H1 (cell line): ENCODE measurements at regions not wholly inside any gene's neighbourhood (a gene's known extent, or its start where the extent isn't known, plus 50 kb on each side); places are given as distances from the start of the nearest gene placed in this dataset.

Source experiments
- CTCF ChIA-PET: fragments of 300-600 bp; sonication (Branson Sonifier 250); formaldehyde crosslinking; loops from one replicate; lab custom pipeline; 2021; ENCODE audit not compliant: partially characterized antibody; lab: Charles Lee
- POLR2A ChIA-PET: fragments of 300-600 bp; sonication (Branson Sonifier 250); formaldehyde crosslinking; loops from one replicate; lab custom pipeline; 2021; ENCODE audit warnings: inconsistent platforms; ENCODE audit not compliant: partially characterized antibody; lab: Charles Lee
- DNase-seq, 2 experiments: peaks; one replicate each; pipeline versions ENCODE4 v3.0.0 to v3.0.0-alpha.2; 2010 to 2022; ENCODE audit warnings: low spot score in 2 of 2, low read depth in 1 of 2, mixed read lengths in 1 of 2
- FAIRE-seq: peaks from 2 replicates; lab custom pipeline; 2011; peaks lifted over from hg19 to GRCh38; lab: Jason Lieb, UNC
- H2AFZ ChIP-seq: 2 replicates; pipeline ENCODE4 v1.8.1; 2012; ENCODE audit warnings: low read length, inconsistent platforms
- H2AK5ac ChIP-seq: 2 replicates; pipeline ENCODE4 v1.6.1; 2013; ENCODE audit warnings: low read depth, low read length
- H2BK120ac ChIP-seq: replicated peaks from 2 replicates; pipeline ENCODE3; 2013; ENCODE audit warnings: low read depth, low read length, inconsistent platforms
- H2BK12ac ChIP-seq: 2 replicates; pipeline ENCODE4 v1.6.1; 2013; ENCODE audit warnings: low read depth, low read length
- H2BK15ac ChIP-seq: 2 replicates; pipeline ENCODE4 v1.6.1; 2013; ENCODE audit warnings: low read length
- H2BK20ac ChIP-seq: 2 replicates; pipeline ENCODE4 v1.6.1; 2013; ENCODE audit warnings: low read length
- H2BK5ac ChIP-seq: 2 replicates; pipeline ENCODE4 v1.6.1; 2013; ENCODE audit warnings: low read depth, low read length
- H3K14ac ChIP-seq: 2 replicates; pipeline ENCODE4 v1.6.1; 2013; ENCODE audit warnings: inconsistent platforms; ENCODE audit not compliant: insufficient read length
- H3K18ac ChIP-seq: 2 replicates; pipeline ENCODE4 v1.6.1; 2013; ENCODE audit warnings: low read length; ENCODE audit errors: extremely low read depth
- H3K23ac ChIP-seq: 2 replicates; pipeline ENCODE4 v1.6.1; 2013; ENCODE audit warnings: inconsistent platforms; ENCODE audit not compliant: insufficient read length
- H3K23me2 ChIP-seq: 2 replicates; pipeline ENCODE4 v1.6.1; 2013; ENCODE audit warnings: low read depth, low read length
- H3K27ac ChIP-seq: 2 replicates; pipeline ENCODE4 v1.6.1; 2011; ENCODE audit warnings: low read depth, low read length, inconsistent platforms
- H3K27me3 ChIP-seq, 4 experiments: replicated peaks in 1 of 4; 1 replicate in 1 of 4; 2 replicates in 3 of 4; pipeline versions ENCODE4 v1.6.1 to v1.8.1; 2011 to 2013; ENCODE audit warnings: low read length in 3 of 4, mild to moderate bottlenecking in 3 of 4, inconsistent platforms in 2 of 4, mixed read lengths in 2 of 4, moderate library complexity in 1 of 4; ENCODE audit not compliant: control insufficient read depth in 3 of 4, insufficient read depth in 3 of 4; ENCODE audit errors: extremely low read depth in 1 of 4
- H3K36me3 ChIP-seq, 4 experiments: 2 replicates each; pipeline versions ENCODE4 v1.6.1 to v1.8.1; 2011 to 2013; ENCODE audit warnings: mild to moderate bottlenecking in 4 of 4, low read length in 3 of 4, moderate library complexity in 2 of 4, control low read depth in 1 of 4, inconsistent platforms in 1 of 4; ENCODE audit not compliant: insufficient read depth in 4 of 4, control insufficient read depth in 2 of 4
- H3K4ac ChIP-seq: replicated peaks from 2 replicates; pipeline ENCODE3; 2013; ENCODE audit warnings: low read length, low read depth, mixed read lengths, inconsistent platforms; ENCODE audit not compliant: insufficient read length
- H3K4me1 ChIP-seq, 4 experiments: replicated peaks in 1 of 4; 1 replicate in 1 of 4; 2 replicates in 3 of 4; pipeline versions ENCODE4 v1.6.1 to v1.8.1; 2011 to 2013; ENCODE audit warnings: low read length in 3 of 4, inconsistent platforms in 2 of 4, mixed read lengths in 1 of 4; ENCODE audit not compliant: insufficient read depth in 4 of 4, control insufficient read depth in 3 of 4
- H3K4me2 ChIP-seq, 2 experiments: 2 replicates each; pipeline versions ENCODE4 v1.6.1 to v1.8.1; 2011 to 2013; ENCODE audit warnings: low read depth in 2 of 2, low read length in 2 of 2, control low read depth in 1 of 2, inconsistent platforms in 1 of 2, mild to moderate bottlenecking in 1 of 2; ENCODE audit not compliant: insufficient read depth in 1 of 2
- H3K4me3 ChIP-seq, 4 experiments: fragments of 200-600, 300-600 bp in 1 of 4; sonication (generic), shearing (Covaris generic), sonication (Bioruptor Twin) in 1 of 4; 2 replicates each; pipeline versions ENCODE4 v1.5.1 to v1.8.1; 2011 to 2016; ENCODE audit warnings: low read length in 4 of 4, low read depth in 3 of 4, control low read depth in 2 of 4, inconsistent platforms in 2 of 4, mild to moderate bottlenecking in 2 of 4, mixed read lengths in 1 of 4, moderate library complexity in 1 of 4; ENCODE audit not compliant: insufficient read depth in 2 of 4; ENCODE audit errors: extremely low read depth in 1 of 4
- H3K56ac ChIP-seq: replicated peaks from 2 replicates; pipeline ENCODE3; 2013; ENCODE audit warnings: low read depth, mild to moderate bottlenecking, mixed read lengths, low read length, inconsistent platforms; ENCODE audit not compliant: insufficient read length
- H3K79me1 ChIP-seq: 2 replicates; pipeline ENCODE4 v1.6.1; 2013; ENCODE audit warnings: low read depth, low read length, control low read depth
- H3K79me2 ChIP-seq, 2 experiments: 2 replicates each; pipeline versions ENCODE4 v1.6.1 to v1.8.1; 2012 to 2013; ENCODE audit warnings: low read length in 2 of 2, mild to moderate bottlenecking in 2 of 2, inconsistent platforms in 1 of 2; ENCODE audit not compliant: insufficient read depth in 2 of 2, control insufficient read depth in 1 of 2
- H3K9ac ChIP-seq, 4 experiments: replicated peaks in 1 of 4; 1 replicate in 1 of 4; 2 replicates in 3 of 4; pipeline versions ENCODE4 v1.6.1 to v1.8.1; 2011 to 2013; ENCODE audit warnings: low read depth in 3 of 4, low read length in 3 of 4, control low read depth in 2 of 4, mild to moderate bottlenecking in 2 of 4, moderate library complexity in 2 of 4, inconsistent platforms in 1 of 4; ENCODE audit errors: extremely low read depth in 1 of 4
- H3K9me3 ChIP-seq, 2 experiments: 2 replicates each; pipeline versions ENCODE4 v1.6.1 to v1.8.1; 2012 to 2013; ENCODE audit warnings: mild to moderate bottlenecking in 2 of 2, moderate library complexity in 2 of 2, control low read depth in 1 of 2, inconsistent platforms in 1 of 2, low read depth in 1 of 2, low read length in 1 of 2, mixed read lengths in 1 of 2; ENCODE audit not compliant: insufficient read depth in 2 of 2
- H4K20me1 ChIP-seq, 2 experiments: replicated peaks in 1 of 2; 2 replicates each; pipeline versions ENCODE3 to v1.8.1; 2011 to 2013; ENCODE audit warnings: inconsistent platforms in 2 of 2, low read length in 2 of 2, mild to moderate bottlenecking in 1 of 2; ENCODE audit not compliant: insufficient read depth in 2 of 2, control insufficient read depth in 1 of 2
- H4K5ac ChIP-seq: 2 replicates; pipeline ENCODE4 v1.6.1; 2013; ENCODE audit warnings: low read length, low read depth, mixed read lengths, inconsistent platforms; ENCODE audit not compliant: insufficient read length
- H4K8ac ChIP-seq: 2 replicates; pipeline ENCODE4 v1.8.0; 2013; ENCODE audit warnings: mild to moderate bottlenecking, moderate library complexity, low read length, inconsistent platforms; ENCODE audit not compliant: insufficient read depth; ENCODE audit errors: extremely low read depth
- H4K91ac ChIP-seq: replicated peaks from 2 replicates; pipeline ENCODE3; 2013; ENCODE audit warnings: low read length, mixed read lengths, inconsistent platforms; ENCODE audit not compliant: insufficient read length
- BRCA1 ChIP-seq: IDR thresholded peaks from 2 replicates; pipeline ENCODE4 v1.6.1; 2012; ENCODE audit warnings: low read depth, low read length, improper control_type of control experiment
- CEBPB ChIP-seq: IDR thresholded peaks from 2 replicates; pipeline ENCODE4 v1.6.1; 2012; ENCODE audit warnings: low read depth, low read length
- MAFK ChIP-seq: IDR thresholded peaks from 2 replicates; pipeline ENCODE4 v1.6.1; 2012; ENCODE audit warnings: low read depth, mild to moderate bottlenecking, improper control_type of control experiment, low read length
- RXRA ChIP-seq: IDR thresholded peaks from 2 replicates; pipeline ENCODE4 v1.6.1; 2011; ENCODE audit warnings: low read depth, mild to moderate bottlenecking, low read length, moderate library complexity; ENCODE audit not compliant: insufficient read depth
- SIN3A ChIP-seq, 2 experiments: IDR thresholded peaks in 1 of 2; conservative IDR thresholded peaks in 1 of 2; 2 replicates each; pipeline ENCODE4 v1.6.1; 2011 to 2012; ENCODE audit warnings: low read length in 2 of 2, improper control_type of control experiment in 1 of 2, low read depth in 1 of 2, mild to moderate bottlenecking in 1 of 2
- SP4 ChIP-seq: IDR thresholded peaks from 2 replicates; pipeline ENCODE4 v1.6.1; 2012; ENCODE audit warnings: low read length, inconsistent platforms
- WGBS, 2 experiments: shearing (Covaris generic) in 1 of 2; methylation state at CpG; one replicate each; pipeline versions ENCODE4 v1.1.6 to v1.1.7; 2013 to 2015; ENCODE audit warnings: low lambda C conversion rate in 2 of 2, mixed read lengths in 2 of 2, inconsistent platforms in 1 of 2, low coverage in 1 of 2, missing lambda C conversion rate in 1 of 2; ENCODE audit not compliant: insufficient replicate concordance in 2 of 2, insufficient coverage in 1 of 2, insufficient read length in 1 of 2; ENCODE audit errors: extremely low coverage in 1 of 2, missing lambda C conversion rate in 1 of 2; 5-methylcytosine and 5-hydroxymethylcytosine counted together
- TF ChIP-seq, protein P1 (sequence below): IDR thresholded peaks from 2 replicates; pipeline ENCODE4 v1.6.1; 2011; ENCODE audit warnings: low read length, improper control_type of control experiment
- TF ChIP-seq, protein P2 (sequence below): IDR thresholded peaks from 2 replicates; pipeline ENCODE4 v1.6.1; 2012; ENCODE audit warnings: inconsistent platforms
- TF ChIP-seq, protein P3 (sequence below): IDR thresholded peaks from 2 replicates; pipeline ENCODE4 v1.6.1; 2012; ENCODE audit warnings: low read length, inconsistent platforms

GRCh38 chr3:70703305-70704102 is 391.1 kb upstream of the MDFIC2 start:
- H3K27ac ChIP-seq: no peak overlapping the region
- no peaks in the 10 kb centered on the region for H3K79me1 ChIP-seq
- no peak overlapping the region for H3K9ac ChIP-seq
- POLR2A ChIA-PET: no interaction called here
- H3K23me2 ChIP-seq: no peaks in the 10 kb centered on the region; the same call in 1 of the 2 replicates
- CTCF ChIA-PET: interaction anchor here (1.3 to 1.5 kb wide), 2 partner anchors 13 to 153 kb away, joined by 3 to 5 read pairs; no protein-coding TSS in a partner anchor
- H4K91ac ChIP-seq: no peak overlapping the region
- H3K4ac ChIP-seq: no peak overlapping the region
- H3K18ac ChIP-seq: no peak overlapping the region
- H3K23ac ChIP-seq: no peak overlapping the region
- H2BK20ac ChIP-seq: peak overlapping the region; percentile 35; the same call in 1 of the 2 replicates
- no peaks in the 10 kb centered on the region for H3K36me3 ChIP-seq
- no peak overlapping the region for H2AK5ac ChIP-seq
- no peak overlapping the region for H2BK15ac ChIP-seq
- H3K79me2 ChIP-seq: no peaks in the 10 kb centered on the region
- no peak for FAIRE-seq
- no peak for DNase-seq
- no peak overlapping the region for H4K5ac ChIP-seq
- no peak overlapping the region for H3K4me3 ChIP-seq
- peak overlapping the region; percentile 83; the same call in 1 of the 2 replicates for H2AFZ ChIP-seq
- no peaks in the 10 kb centered on the region for H4K20me1 ChIP-seq
- no peaks in the 10 kb centered on the region for H3K9me3 ChIP-seq
- H2BK12ac ChIP-seq: no peak overlapping the region
- no peaks in the 10 kb centered on the region for H3K27me3 ChIP-seq
- peak overlapping the region in 1 of 2 experiments; percentile 34; a peak in 2 of 4 replicates for H3K4me2 ChIP-seq
- WGBS, 2 experiments: 76% methylated on average over 16 of the region's 16 CpGs; no CpG with 5 or more reads in 1 of the 2 experiments
- no peak overlapping the region for H2BK5ac ChIP-seq
- H3K4me1 ChIP-seq: peaks cover 2 to 13% (median 5%) of the 10 kb centered on the region in 4 experiments; a peak in 5 of 7 replicates
- H2BK120ac ChIP-seq: no peak overlapping the region
- H4K8ac ChIP-seq: no peak overlapping the region
- no peak overlapping the region for H3K56ac ChIP-seq
- TF ChIP-seq, protein P1, sequence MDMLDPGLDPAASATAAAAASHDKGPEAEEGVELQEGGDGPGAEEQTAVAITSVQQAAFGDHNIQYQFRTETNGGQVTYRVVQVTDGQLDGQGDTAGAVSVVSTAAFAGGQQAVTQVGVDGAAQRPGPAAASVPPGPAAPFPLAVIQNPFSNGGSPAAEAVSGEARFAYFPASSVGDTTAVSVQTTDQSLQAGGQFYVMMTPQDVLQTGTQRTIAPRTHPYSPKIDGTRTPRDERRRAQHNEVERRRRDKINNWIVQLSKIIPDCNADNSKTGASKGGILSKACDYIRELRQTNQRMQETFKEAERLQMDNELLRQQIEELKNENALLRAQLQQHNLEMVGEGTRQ: no peak
- TF ChIP-seq BRCA1: no peak
- TF ChIP-seq SIN3A (conservative IDR thresholded peaks at IDR 0.05 in 1 of 2, IDR thresholded peaks at IDR 0.05 in 1 of 2; ENCODE audit: low read depth in 1 of 2, low read length in 2 of 2): no peak
- no peak for TF ChIP-seq SP4
- no peak for TF ChIP-seq MAFK
- TF ChIP-seq CEBPB: no peak
- no peak for TF ChIP-seq RXRA
- TF ChIP-seq, protein P2, sequence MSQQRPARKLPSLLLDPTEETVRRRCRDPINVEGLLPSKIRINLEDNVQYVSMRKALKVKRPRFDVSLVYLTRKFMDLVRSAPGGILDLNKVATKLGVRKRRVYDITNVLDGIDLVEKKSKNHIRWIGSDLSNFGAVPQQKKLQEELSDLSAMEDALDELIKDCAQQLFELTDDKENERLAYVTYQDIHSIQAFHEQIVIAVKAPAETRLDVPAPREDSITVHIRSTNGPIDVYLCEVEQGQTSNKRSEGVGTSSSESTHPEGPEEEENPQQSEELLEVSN: no peak
- TF ChIP-seq, protein P3, sequence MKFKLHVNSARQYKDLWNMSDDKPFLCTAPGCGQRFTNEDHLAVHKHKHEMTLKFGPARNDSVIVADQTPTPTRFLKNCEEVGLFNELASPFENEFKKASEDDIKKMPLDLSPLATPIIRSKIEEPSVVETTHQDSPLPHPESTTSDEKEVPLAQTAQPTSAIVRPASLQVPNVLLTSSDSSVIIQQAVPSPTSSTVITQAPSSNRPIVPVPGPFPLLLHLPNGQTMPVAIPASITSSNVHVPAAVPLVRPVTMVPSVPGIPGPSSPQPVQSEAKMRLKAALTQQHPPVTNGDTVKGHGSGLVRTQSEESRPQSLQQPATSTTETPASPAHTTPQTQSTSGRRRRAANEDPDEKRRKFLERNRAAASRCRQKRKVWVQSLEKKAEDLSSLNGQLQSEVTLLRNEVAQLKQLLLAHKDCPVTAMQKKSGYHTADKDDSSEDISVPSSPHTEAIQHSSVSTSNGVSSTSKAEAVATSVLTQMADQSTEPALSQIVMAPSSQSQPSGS: no peak
- H3K14ac ChIP-seq: no peak overlapping the region
